HL-60 (cell line): ENCODE measurements at regions not wholly inside any gene's neighbourhood (a gene's known extent, or its start where the extent isn't known, plus 50 kb on each side); places are given as distances from the start of the nearest gene placed in this dataset.
A peak's percentile ranks its signal among the peaks of the same experiment; 100 is the strongest.

Experiments used
- DNase-seq, 2 experiments: peaks; one replicate each; pipeline ENCODE4 v3.0.0-alpha.2; 2010 to 2020; ENCODE audit warnings: low read depth in 1 of 2, low spot score in 1 of 2
- H3K27ac ChIP-seq: fragments of 250-450 bp; sonication (Bioruptor Pico); replicated peaks from 2 replicates; pipeline ENCODE4 v1.5.1; 2020; ENCODE audit warnings: mild to moderate bottlenecking, moderate library complexity
- H3K27me3 ChIP-seq: fragments of 250-450 bp; sonication (Bioruptor Pico); 2 replicates; pipeline ENCODE4 v1.5.1; 2021; ENCODE audit warnings: mild to moderate bottlenecking, moderate library complexity; ENCODE audit not compliant: insufficient read depth, poor library complexity, severe bottlenecking
- H3K4me3 ChIP-seq: replicated peaks from 2 replicates; pipeline ENCODE4 v1.5.1; 2011; ENCODE audit warnings: mild to moderate bottlenecking, control low read depth, low read length; ENCODE audit not compliant: insufficient read depth
- CTCF ChIP-seq: IDR thresholded peaks from one replicate; pipeline ENCODE4 v1.5.1; 2011; ENCODE audit warnings: low read length, control low read depth, inconsistent platforms; ENCODE audit not compliant: insufficient read depth
- GABPA ChIP-seq: IDR thresholded peaks from 2 replicates; pipeline ENCODE4 v1.6.1; 2012; ENCODE audit warnings: low read depth
- POLR2AphosphoS5 ChIP-seq: IDR thresholded peaks from 2 replicates; pipeline ENCODE4 v1.6.1; 2012; ENCODE audit warnings: low read depth
- REST ChIP-seq: IDR thresholded peaks from 2 replicates; pipeline ENCODE4 v1.6.1; 2012; ENCODE audit warnings: low read depth; ENCODE audit not compliant: insufficient replicate concordance
- SPI1 ChIP-seq: IDR thresholded peaks from 2 replicates; pipeline ENCODE4 v1.6.1; 2012; ENCODE audit warnings: low read depth, mild to moderate bottlenecking, borderline replicate concordance

- TF ChIP-seq SPI1 (no peak), POLR2AphosphoS5 (no peak), CTCF (no peak), REST (peak; percentile 95)
- no peak for DNase-seq
- H3K27ac ChIP-seq = no peak overlapping the region
- H3K4me3 ChIP-seq = no peak overlapping the region
- H3K27me3 ChIP-seq = peaks cover 2% of the 10 kb centered on the region
Observed at GRCh38 chr11:76724171-76724768, 53.7 kb upstream of the LRRC32 start.

- Histone ChIP-seq H3K27me3 (no peaks in the 10 kb centered on the region), H3K4me3 (no peak overlapping the region), H3K27ac (no peak overlapping the region)
- DNase-seq = no peak
- TF ChIP-seq CTCF = no peak
- TF ChIP-seq SPI1 = no peak
- no peak for TF ChIP-seq GABPA
- TF ChIP-seq POLR2AphosphoS5 = no peak
- TF ChIP-seq REST = no peak
Observed at GRCh38 chr11:76728227-76728626, 54.9 kb upstream of the TSKU start.

GRCh38 chr11:76728778-76729177, 54.4 kb upstream of the TSKU start:
- Histone ChIP-seq H3K27me3 (no peaks in the 10 kb centered on the region), H3K27ac (no peak overlapping the region), H3K4me3 (no peak overlapping the region)
- no peak for DNase-seq
- TF ChIP-seq REST = no peak
- no peak for TF ChIP-seq GABPA
- TF ChIP-seq POLR2AphosphoS5 = no peak
- no peak for TF ChIP-seq CTCF
